GM20000 (cell line): ENCODE measurements at regions not wholly inside any gene's neighbourhood (a gene's known extent, or its start where the extent isn't known, plus 50 kb on each side); places are given as distances from the start of the nearest gene placed in this dataset.
"Not testable (repeated sequence)": the region's sequence is repeated elsewhere in the genome, so short reads cannot be mapped to it uniquely, and the experiment has no call there.

Source experiments
- DNase-seq: peaks from one replicate; pipeline ENCODE4 v3.0.0; 2012; ENCODE audit warnings: low spot score
- CTCF ChIP-seq: IDR thresholded peaks from 2 replicates; pipeline ENCODE4 v1.5.1; 2012; ENCODE audit warnings: mild to moderate bottlenecking, control low read depth; ENCODE audit errors: extremely low read depth, missing control alignments

- no peak for TF ChIP-seq CTCF
- no peak for DNase-seq
Observed at GRCh38 chr6:10140136-10140535, 274.7 kb downstream of the TFAP2A start.

GRCh38 chr6:10138917-10139316 is 276.0 kb downstream of the TFAP2A start:
- TF ChIP-seq CTCF, result no peak
- no peak for DNase-seq

- no peak for DNase-seq
- TF ChIP-seq CTCF, result no peak
Observed at GRCh38 chr6:10136636-10137035, 278.2 kb downstream of the TFAP2A start.

GRCh38 chr6:10134185-10134584 is 280.7 kb downstream of the TFAP2A start:
- DNase-seq, result not testable (repeated sequence)

GRCh38 chr6:10128721-10129120 is 286.2 kb downstream of the TFAP2A start:
- DNase-seq, result no peak
- TF ChIP-seq CTCF, result no peak

GRCh38 chr6:10122164-10122563 is 292.7 kb downstream of the TFAP2A start:
- no peak for TF ChIP-seq CTCF

GRCh38 chr6:10112871-10113549 is 301.9 kb downstream of the TFAP2A start:
- no peak for DNase-seq
- TF ChIP-seq CTCF, result no peak

More at GRCh38 chr6:10122164-10122563, 292.7 kb downstream of the TFAP2A start:
- no peak for DNase-seq

GRCh38 chr6:10111975-10112374 is 302.9 kb downstream of the TFAP2A start:
- TF ChIP-seq CTCF, result no peak
- no peak for DNase-seq
